KG1 (cell line): ENCODE measurements at regions not wholly inside any gene's neighbourhood (a gene's known extent, or its start where the extent isn't known, plus 50 kb on each side); places are given as distances from the start of the nearest gene placed in this dataset.

Source experiments
- DNase-seq: peaks from one replicate; lab custom pipeline; 2025; lab: John Stamatoyannopoulos, UW

DNA sequence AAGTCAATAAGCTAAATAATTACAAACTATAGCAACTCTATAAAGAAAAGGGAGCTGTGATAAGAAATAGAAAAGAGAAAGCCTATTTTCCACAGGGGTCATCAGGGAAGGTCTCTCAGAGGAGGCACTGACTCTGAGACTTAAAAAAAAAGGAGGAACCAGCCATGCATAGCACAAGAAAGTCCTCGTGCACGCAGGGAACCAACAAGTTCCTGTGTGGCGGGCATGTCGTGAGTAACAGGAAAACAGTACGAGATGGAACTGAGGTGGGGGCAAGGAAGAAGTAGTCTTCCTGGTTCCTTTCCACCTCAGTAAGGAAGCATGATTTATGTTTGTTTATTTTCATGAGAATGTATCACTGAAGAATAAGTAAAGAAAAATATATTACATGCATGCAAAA is 367.0 kb upstream of the TMEM132C start:
- peak; percentile 27 for DNase-seq

- no peak for DNase-seq
Observed at GRCh38 chr12:127900386-127900785, 366.6 kb upstream of the TMEM132C start.

GRCh38 chr12:127903146-127903545 is 363.8 kb upstream of the TMEM132C start:
- no peak for DNase-seq

GRCh38 chr12:127909041-127909440 is 357.9 kb upstream of the TMEM132C start:
- DNase-seq = no peak

GRCh38 chr12:127911291-127911690 is 355.7 kb upstream of the TMEM132C start:
- no peak for DNase-seq

DNA sequence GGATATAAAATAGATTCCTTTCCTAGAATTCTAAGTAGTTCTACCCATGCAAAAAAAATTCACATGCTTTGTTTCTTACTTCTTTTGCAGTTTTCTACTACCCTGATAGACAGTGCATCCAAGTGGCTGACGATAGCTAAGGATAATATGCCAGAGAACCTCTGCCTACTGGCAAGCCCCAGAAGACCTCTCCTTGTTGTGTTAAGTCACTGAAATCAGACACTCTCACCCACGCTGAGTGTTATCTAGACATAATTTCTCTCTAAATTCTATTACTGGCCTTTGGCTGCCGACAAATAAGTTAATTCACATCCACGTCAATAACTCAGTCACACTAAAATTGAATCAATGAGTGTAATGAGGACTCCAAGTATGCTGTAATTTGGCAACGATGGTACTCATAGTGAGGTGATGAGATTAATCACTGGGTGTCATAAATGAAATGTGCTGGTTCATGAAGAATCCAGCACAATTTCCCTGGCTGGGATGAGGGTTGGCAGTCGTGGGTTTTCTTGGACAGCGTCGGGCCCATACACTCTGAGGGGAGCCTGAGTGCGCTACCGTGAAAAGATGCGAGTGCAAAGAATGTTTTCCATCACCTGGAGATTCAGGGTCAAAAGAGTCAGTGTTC is 354.8 kb upstream of the TMEM132C start:
- DNase-seq = no peak

- no peak for DNase-seq
Observed at GRCh38 chr12:127923501-127923900, 343.5 kb upstream of the TMEM132C start.

- DNase-seq = no peak
Observed at GRCh38 chr12:127925971-127926370, 341.0 kb upstream of the TMEM132C start.

GRCh38 chr12:127928178-127928577 is 338.8 kb upstream of the TMEM132C start:
- no peak for DNase-seq

GRCh38 chr12:127928615-127929571 is 338.1 kb upstream of the TMEM132C start:
- no peak for DNase-seq

GRCh38 chr12:127930122-127930521 is 336.8 kb upstream of the TMEM132C start:
- DNase-seq = no peak

DNA sequence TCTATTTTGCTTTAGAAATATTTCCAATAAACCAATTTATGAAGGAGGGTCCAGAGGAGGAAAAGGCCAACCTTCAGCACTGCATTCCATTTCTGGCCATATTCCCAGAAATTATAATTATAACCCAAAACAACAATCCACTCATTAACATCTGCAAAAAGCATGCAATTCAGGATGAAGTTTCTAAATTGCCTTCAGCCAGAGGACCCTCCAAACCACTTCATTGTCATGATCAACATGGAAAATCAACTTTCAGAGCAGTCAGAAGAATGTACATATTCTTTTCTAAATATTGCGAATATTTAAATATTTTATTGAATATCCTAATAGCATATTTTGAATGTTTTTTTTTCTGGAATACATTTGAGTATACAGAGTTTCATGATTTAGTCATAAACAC is 332.6 kb upstream of the TMEM132C start:
- no peak for DNase-seq

DNA sequence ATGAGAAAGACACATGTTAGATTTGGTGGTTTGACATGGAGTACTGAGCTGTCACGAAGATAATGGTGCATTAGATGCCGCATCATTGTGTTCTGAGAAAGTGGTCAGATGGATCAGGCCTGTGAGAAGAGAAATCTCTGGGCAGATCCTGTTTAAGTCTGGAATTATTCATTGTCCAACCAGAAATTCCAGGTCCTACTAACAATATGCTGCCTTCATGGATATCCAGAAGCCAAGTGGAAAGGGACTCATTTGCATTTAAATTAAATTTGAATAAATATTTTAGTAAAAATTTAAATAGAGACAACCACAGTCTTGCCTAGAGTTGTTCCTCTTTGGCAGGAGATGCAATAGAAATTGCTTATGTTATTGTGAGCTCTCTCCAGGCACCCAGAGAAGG is 330.5 kb upstream of the TMEM132C start:
- DNase-seq = no peak

GRCh38 chr12:127941332-127941731 is 325.6 kb upstream of the TMEM132C start:
- no peak for DNase-seq

- no peak for DNase-seq
Observed at GRCh38 chr12:127942981-127943380, 324.0 kb upstream of the TMEM132C start.

DNA sequence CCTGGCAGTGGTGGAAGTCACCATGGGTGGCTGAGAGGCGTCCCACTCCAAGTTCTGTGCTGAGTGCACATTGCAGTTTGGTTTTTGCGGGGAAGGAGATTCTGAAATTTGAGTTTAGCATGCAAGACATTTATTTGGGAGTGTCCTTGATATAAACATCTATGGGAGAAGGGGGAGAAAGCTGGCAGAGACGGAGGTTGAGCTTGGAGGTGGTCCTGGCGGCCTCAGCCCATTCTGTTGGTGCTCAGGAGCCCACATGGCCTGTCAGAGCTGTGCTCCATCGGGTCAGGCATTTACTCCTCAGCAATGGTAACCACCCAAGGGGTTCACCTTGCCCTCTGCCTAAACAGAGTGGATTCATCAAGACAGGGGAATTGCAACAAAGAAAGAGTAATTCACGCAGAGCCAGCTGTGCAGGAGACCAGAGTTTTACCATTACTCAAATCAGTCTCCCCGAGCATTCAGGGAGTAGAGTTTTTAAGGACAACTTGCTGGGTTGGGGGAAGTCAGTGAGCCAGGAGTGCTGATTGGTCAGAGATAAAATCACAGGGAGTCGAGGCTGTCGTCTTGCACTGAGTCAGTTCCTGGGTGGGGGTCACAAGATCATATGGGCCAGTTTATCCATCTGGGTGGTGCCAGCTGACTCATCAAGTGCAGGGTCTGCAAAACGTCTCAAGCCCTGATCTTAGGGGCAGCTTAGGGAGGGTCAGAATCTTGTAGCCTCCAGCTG is 323.3 kb upstream of the TMEM132C start:
- DNase-seq = no peak

GRCh38 chr12:127944211-127944899 is 322.6 kb upstream of the TMEM132C start:
- DNase-seq = no peak

DNA sequence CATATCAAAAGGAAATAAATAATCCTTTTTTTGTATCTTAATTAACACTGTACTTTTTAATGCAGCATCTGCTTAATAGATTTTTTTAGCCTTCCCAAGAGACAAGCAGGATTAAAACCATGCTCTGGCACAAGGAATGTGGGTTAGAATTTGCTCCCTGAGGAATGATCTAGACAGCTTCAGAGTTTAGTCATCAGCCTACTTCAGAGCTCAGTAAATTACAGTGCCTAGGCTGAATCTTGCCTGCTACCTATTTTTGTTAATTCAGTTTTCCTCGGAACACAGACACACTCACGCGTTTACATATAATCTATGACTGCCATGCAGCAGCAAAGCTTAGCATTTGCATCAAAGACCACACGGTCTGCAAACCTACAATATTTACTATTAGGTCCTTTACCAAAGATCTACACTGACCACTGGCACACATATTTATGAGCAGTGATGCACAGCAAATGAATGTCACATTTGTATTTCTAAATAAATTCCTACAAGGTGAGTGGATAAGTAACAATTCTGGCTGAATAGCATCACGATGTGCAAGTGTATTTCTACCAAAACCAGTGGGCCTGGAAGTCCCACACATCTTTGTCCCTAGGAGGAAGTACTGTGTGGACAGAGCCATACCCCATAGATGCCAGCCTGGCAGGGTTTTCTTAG is 309.8 kb upstream of the TMEM132C start:
- no peak for DNase-seq

DNA sequence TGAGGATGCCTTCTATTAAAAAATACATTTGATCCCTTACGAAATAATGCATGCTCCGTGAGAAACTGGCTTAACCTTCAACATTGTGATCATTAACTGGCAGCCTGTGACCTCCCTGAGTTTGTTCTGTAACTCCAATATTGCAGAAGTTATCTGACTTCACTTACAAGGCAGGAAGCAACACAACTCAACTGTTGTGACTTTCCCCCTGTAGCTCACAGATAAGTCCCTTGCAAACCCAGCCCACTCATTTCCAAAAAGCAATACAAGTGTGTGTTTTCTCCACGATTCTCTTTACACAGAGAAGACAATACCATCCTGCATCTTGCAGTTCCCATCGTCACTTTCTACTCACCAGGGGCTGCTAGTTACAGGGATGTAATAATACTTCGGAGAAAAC is 304.7 kb upstream of the TMEM132C start:
- no peak for DNase-seq

- DNase-seq = no peak
Observed at GRCh38 chr12:127963933-127964332, 303.0 kb upstream of the TMEM132C start.

- DNase-seq = no peak
Observed at GRCh38 chr12:127964717-127965116, 302.3 kb upstream of the TMEM132C start.

DNA sequence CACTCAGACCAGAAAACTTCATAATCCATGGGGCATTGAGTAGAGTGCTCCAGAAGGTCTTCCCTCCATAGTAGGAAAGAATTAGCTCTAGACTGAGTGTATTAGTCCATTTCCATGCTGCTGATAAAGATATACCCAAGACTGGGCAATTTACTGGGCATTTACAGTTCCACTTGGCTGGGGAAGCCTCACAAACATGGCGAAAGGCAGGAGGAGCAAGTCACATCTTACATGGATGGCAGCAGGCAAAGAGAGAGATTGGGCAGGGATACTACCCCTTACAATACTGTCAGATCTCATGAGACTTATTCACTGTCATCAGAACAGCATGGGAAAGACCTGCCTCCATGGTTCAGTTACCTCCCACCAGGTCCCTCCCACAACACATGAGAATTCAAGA is 300.6 kb upstream of the TMEM132C start:
- no peak for DNase-seq
